ENCODE measurements at regions not wholly inside any gene's neighbourhood (a gene's known extent, or its start where the extent isn't known, plus 50 kb on each side); places are given as distances from the start of the nearest gene placed in this dataset.

- ChIA-PET POLR2A (no interaction called here), CTCF (no interaction called here)
- Mint-ChIP-seq H3K9me3 (ENCODE audit: insufficient read depth) (no peaks in the 10 kb centered on the region), H3K4me1 (ENCODE audit: low read depth) (no peaks in the 10 kb centered on the region), H3K27me3 (ENCODE audit: low read depth) (peaks cover 4% of the 10 kb centered on the region), H3K4me3 (no peak overlapping the region), H3K27ac (no peak overlapping the region), H3K36me3 (ENCODE audit: low read depth) (no peaks in the 10 kb centered on the region)
- DNase-seq (no peak), ATAC-seq (no peak)
Observed at GRCh38 chr20:23190557-23190956, 104.4 kb upstream of the CD93 start.

DNA sequence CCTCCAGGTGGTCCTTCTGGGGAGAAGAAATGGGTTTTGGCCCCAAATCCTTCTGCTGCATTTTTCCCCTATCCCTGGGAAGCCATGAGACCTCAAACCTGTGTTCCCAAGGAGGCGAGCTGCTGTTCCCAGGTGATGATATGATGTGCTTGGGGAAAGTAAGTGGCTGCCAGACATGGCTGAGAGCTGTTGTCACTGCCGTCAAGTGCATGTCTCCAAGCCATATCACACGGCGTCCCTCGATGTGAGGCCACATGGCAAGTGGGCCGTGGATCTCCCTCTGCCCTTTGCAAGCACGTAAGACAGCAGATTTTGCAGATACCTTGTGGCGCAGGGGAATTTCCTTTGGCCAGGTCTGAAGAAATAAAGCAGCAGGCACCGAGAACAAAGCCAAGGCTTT, 103.7 kb upstream of the CD93 start:
- no peak for DNase-seq
- no peaks in the 10 kb centered on the region for H3K36me3 Mint-ChIP-seq (ENCODE audit: low read depth)

DNA sequence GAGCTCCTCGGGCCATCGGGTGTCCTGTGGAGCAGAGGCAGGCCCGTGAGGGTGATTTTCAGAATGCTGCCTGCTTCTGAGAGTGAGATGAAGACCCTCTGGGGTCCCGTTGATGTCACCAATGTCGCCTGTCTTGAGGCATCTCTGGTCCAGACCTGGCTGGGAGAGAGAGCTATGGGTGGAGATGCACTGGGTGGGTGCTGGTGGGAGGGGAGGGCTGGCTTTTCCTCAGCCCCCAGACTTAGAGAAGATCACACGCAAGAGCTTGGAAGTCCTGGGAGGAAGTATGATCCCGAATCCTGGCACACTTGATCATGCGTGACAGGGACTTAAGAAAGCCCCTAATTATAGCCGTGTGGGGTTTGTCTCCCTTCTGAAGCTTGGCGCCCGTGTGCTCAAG, 103.2 kb upstream of the CD93 start:
- H3K27me3 Mint-ChIP-seq (ENCODE audit: low read depth) = peaks cover 3% of the 10 kb centered on the region
- no peak for DNase-seq
- no peak for ATAC-seq
- H3K9me3 Mint-ChIP-seq (ENCODE audit: insufficient read depth) = no peaks in the 10 kb centered on the region
- no peaks in the 10 kb centered on the region for H3K4me1 Mint-ChIP-seq (ENCODE audit: low read depth)
- CTCF ChIA-PET = no interaction called here
- H3K4me3 Mint-ChIP-seq = no peak overlapping the region
- POLR2A ChIA-PET = no interaction called here
- no peak overlapping the region for H3K27ac Mint-ChIP-seq
- H3K36me3 Mint-ChIP-seq (ENCODE audit: low read depth) = no peaks in the 10 kb centered on the region

More for the DNA sequence above, 103.7 kb upstream of the CD93 start:
- ChIA-PET CTCF (no interaction called here), POLR2A (no interaction called here)
- Mint-ChIP-seq H3K4me1 (ENCODE audit: low read depth) (no peaks in the 10 kb centered on the region), H3K27ac (no peak overlapping the region), H3K9me3 (ENCODE audit: insufficient read depth) (no peaks in the 10 kb centered on the region), H3K27me3 (ENCODE audit: low read depth) (peaks cover 3% of the 10 kb centered on the region), H3K4me3 (no peak overlapping the region)
- ATAC-seq = no peak

DNA sequence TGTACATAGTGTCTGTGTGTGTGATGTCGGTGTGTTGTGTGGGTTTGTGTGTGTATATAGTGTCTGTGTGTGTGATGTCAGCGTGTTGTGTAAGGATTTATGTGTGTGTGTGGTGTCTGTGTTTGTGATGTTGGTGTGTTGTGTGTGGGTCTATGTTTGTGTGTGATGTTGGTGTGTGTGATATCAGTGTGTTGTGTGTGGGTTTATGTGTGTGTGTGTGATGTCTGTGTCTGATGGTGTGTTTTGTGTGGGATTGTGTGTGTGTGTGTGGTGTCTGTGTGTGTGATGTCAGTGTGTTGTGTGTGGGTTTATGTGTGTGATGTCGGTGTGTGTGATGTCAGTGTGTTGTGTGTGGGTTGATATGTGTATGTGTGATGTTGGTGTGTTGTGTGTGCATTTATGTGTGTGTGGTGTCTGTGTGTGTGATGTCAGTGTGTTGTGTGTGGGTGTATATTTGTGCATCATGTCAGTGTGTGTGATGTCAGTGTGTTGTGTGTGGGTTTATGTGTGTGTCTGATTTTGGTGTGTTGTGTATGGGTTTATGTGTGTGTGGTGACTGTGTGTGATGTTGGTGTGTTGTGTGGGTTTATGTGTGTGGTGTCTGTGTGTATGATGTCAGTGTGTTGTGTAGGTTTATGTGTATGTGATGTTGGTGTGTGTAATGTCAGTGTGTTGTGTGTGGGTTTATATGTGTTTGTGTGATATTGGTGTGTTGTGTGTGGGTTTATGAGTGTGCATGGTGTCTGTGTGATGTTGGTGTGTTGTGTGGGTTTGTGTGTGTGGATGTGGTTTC, 102.4 kb upstream of the CD93 start:
- H3K36me3 Mint-ChIP-seq (ENCODE audit: low read depth) = no peaks in the 10 kb centered on the region
- ATAC-seq (no peak), DNase-seq (no peak)
- no peaks in the 10 kb centered on the region for H3K4me1 Mint-ChIP-seq (ENCODE audit: low read depth)
- POLR2A ChIA-PET = no interaction called here
- peaks cover 3% of the 10 kb centered on the region for H3K27me3 Mint-ChIP-seq (ENCODE audit: low read depth)
- no peak overlapping the region for H3K4me3 Mint-ChIP-seq
- CTCF ChIA-PET = no interaction called here
- no peak overlapping the region for H3K27ac Mint-ChIP-seq
- H3K9me3 Mint-ChIP-seq (ENCODE audit: insufficient read depth) = no peaks in the 10 kb centered on the region

GRCh38 chr20:23187751-23188150, 101.6 kb upstream of the CD93 start:
- ATAC-seq = no peak
- H3K4me3 Mint-ChIP-seq = no peak overlapping the region
- no peaks in the 10 kb centered on the region for H3K36me3 Mint-ChIP-seq (ENCODE audit: low read depth)
- no peak overlapping the region for H3K27ac Mint-ChIP-seq
- no peaks in the 10 kb centered on the region for H3K27me3 Mint-ChIP-seq (ENCODE audit: low read depth)
- no peaks in the 10 kb centered on the region for H3K9me3 Mint-ChIP-seq (ENCODE audit: insufficient read depth)
- DNase-seq = no peak
- CTCF ChIA-PET = no interaction called here
- POLR2A ChIA-PET = no interaction called here
- H3K4me1 Mint-ChIP-seq (ENCODE audit: low read depth) = no peaks in the 10 kb centered on the region

DNA sequence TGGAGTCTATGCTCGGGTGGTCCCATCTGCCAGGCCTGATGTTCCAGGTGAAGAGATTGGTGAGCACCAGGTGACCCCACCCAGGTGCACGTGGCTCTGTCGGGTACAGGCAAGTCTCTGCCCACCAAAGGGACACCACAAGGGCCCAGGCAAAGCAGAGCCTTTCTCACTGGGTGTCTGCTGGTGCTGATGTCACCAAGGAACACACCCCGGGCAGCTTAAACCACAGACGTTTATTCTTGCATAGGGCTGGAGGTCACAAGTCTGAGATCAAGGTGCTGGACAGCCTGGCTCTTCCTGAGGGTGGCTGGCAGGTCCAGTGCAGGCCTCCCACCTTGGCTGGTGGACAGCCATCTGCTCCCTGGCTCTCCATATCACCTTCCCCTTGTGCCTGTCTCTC, 100.7 kb upstream of the CD93 start:
- H3K9me3 Mint-ChIP-seq (ENCODE audit: insufficient read depth) = no peaks in the 10 kb centered on the region
- CTCF ChIA-PET = no interaction called here
- no peaks in the 10 kb centered on the region for H3K36me3 Mint-ChIP-seq (ENCODE audit: low read depth)
- DNase-seq (no peak), ATAC-seq (no peak)
- H3K27me3 Mint-ChIP-seq (ENCODE audit: low read depth) = no peaks in the 10 kb centered on the region
- no peak overlapping the region for H3K27ac Mint-ChIP-seq
- H3K4me3 Mint-ChIP-seq = no peak overlapping the region
- POLR2A ChIA-PET = no interaction called here
- H3K4me1 Mint-ChIP-seq (ENCODE audit: low read depth) = no peaks in the 10 kb centered on the region

DNA sequence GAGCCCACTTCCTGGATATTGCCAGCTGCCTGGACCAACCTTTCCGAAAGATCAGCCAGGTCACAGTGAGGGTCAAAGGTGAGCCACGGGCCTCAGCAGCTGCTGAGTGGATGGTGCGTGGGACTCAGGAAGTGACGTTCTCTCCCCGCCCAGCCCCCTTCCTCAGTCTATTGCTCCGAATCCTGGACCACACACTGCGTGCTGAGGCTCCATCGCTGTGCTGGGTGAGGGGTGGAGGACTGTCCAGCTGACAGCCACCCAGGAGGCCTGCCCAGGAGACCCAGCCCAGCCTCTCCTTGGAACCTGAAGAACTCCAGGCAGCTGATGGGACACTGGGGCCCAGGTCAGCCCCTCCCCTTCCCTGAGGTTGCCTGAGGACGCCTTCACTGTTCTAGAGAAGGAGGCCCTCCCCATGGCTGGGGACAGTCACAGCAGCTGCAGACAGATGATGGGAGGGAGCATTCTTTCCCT, 94.4 kb upstream of the CD93 start:
- Mint-ChIP-seq H3K4me1 (ENCODE audit: low read depth) (no peaks in the 10 kb centered on the region), H3K27me3 (ENCODE audit: low read depth) (peaks cover 5% of the 10 kb centered on the region), H3K9me3 (ENCODE audit: insufficient read depth) (no peaks in the 10 kb centered on the region), H3K36me3 (ENCODE audit: low read depth) (no peaks in the 10 kb centered on the region), H3K4me3 (no peak overlapping the region), H3K27ac (no peak overlapping the region)
- ChIA-PET CTCF (no interaction called here), POLR2A (no interaction called here)
- DNase-seq (no peak), ATAC-seq (no peak)

DNA sequence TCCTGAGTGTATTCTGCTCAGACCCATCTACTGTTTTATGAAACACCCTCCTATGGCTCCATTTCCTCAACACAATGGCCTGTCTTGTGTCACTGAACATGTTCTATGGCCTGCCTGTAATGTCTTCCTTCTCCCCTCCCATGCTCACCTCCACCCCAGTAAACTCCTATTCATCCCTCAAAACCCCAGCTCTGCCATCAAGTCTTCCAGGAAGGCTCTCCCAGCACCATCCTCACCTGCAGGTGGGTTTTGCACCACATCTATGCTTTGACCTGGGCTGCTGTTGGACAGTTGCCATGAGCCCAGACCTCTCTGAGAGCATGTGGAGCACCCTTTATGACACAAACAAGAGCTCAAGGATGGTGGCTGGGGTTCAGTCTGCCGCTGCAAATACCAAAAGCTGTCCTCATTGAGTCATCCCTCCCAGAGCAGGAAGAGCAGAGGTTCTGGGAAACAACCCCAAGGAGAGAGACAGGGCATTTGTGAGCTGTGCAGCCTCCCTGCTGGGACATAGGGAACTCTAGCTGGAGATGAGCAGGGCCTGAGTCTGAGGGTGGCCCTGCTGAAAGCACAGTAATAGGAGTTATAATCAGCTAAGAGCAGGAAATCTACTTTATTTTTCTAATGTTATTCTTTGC, 93.8 kb upstream of the CD93 start:
- no peak overlapping the region for H3K4me3 Mint-ChIP-seq
- no peaks in the 10 kb centered on the region for H3K9me3 Mint-ChIP-seq (ENCODE audit: insufficient read depth)
- H3K4me1 Mint-ChIP-seq (ENCODE audit: low read depth) = no peaks in the 10 kb centered on the region
- H3K27me3 Mint-ChIP-seq (ENCODE audit: low read depth) = peaks cover 5% of the 10 kb centered on the region
- POLR2A ChIA-PET = no interaction called here
- H3K36me3 Mint-ChIP-seq (ENCODE audit: low read depth) = no peaks in the 10 kb centered on the region
- H3K27ac Mint-ChIP-seq = no peak overlapping the region
- ATAC-seq (no peak), DNase-seq (no peak)
- CTCF ChIA-PET = interaction anchor here (1.1 kb wide), 1 partner anchor 37 kb away, joined by 3 read pairs; no protein-coding TSS in a partner anchor

DNA sequence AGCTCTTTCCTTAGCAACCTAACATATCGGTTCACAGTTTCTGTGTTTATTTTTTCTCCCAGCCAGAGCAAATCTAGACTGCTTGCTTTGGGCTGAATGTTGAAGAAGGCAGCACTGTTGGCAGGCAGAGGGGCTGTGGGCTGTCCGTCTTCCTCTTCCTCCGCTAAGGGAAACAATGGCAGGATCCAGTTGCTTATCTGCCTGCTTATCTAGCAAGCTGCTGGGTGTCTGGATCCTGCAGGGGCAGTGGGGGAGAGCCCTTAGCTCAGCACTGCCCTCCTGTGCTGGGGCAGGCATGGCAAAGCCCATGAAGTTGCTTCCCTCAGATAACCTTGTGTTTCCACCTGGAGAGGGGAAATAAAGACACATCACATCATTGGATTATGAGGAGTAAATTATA, 92.7 kb upstream of the CD93 start:
- DNase-seq (no peak), ATAC-seq (no peak)
- Mint-ChIP-seq H3K36me3 (ENCODE audit: low read depth) (no peaks in the 10 kb centered on the region), H3K4me1 (ENCODE audit: low read depth) (no peaks in the 10 kb centered on the region), H3K9me3 (ENCODE audit: insufficient read depth) (no peaks in the 10 kb centered on the region), H3K27ac (no peak overlapping the region), H3K4me3 (no peak overlapping the region), H3K27me3 (ENCODE audit: low read depth) (peaks cover 5% of the 10 kb centered on the region)
- ChIA-PET POLR2A (no interaction called here), CTCF (interaction anchor here (1.1 to 1.4 kb wide), 3 partner anchors 21 to 56 kb away, joined by 3 to 4 read pairs (median 3); no protein-coding TSS in a partner anchor)

DNA sequence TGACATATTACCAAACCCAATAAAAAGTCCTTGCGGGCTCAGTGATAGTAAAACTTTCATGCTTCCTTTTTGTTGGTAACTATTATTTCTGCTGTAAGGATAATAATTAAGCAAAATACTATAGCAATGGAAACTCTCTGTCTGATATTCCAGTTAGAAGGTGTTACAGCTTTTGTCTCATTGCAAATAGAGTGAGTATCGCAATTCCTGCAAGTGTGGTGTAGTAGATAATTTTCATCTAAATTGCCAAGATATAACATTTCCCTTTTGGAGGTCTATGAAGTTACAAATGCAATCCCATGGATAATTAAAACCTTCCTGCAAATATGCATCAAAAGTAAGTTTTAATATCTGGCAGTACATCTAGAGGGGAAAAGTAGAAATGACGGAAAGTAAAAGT, 88.7 kb upstream of the CD93 start:
- H3K27me3 Mint-ChIP-seq (ENCODE audit: low read depth) = peaks cover 13% of the 10 kb centered on the region
- no peaks in the 10 kb centered on the region for H3K36me3 Mint-ChIP-seq (ENCODE audit: low read depth)
- CTCF ChIA-PET = no interaction called here
- ATAC-seq = no peak
- H3K9me3 Mint-ChIP-seq (ENCODE audit: insufficient read depth) = no peaks in the 10 kb centered on the region
- H3K4me1 Mint-ChIP-seq (ENCODE audit: low read depth) = no peaks in the 10 kb centered on the region
- H3K4me3 Mint-ChIP-seq = no peak overlapping the region
- DNase-seq = no peak
- POLR2A ChIA-PET = no interaction called here
- no peak overlapping the region for H3K27ac Mint-ChIP-seq

- H3K27me3 Mint-ChIP-seq (ENCODE audit: low read depth) = peaks cover 3% of the 10 kb centered on the region
- H3K9me3 Mint-ChIP-seq (ENCODE audit: insufficient read depth) = no peaks in the 10 kb centered on the region
- H3K36me3 Mint-ChIP-seq (ENCODE audit: low read depth) = no peaks in the 10 kb centered on the region
- no peaks in the 10 kb centered on the region for H3K4me1 Mint-ChIP-seq (ENCODE audit: low read depth)
- ChIA-PET POLR2A (no interaction called here), CTCF (no interaction called here)
- H3K4me3 Mint-ChIP-seq = no peak overlapping the region
- no peak overlapping the region for H3K27ac Mint-ChIP-seq
- ATAC-seq = no peak
- no peak for DNase-seq
Observed at GRCh38 chr20:23167431-23167830, 81.3 kb upstream of the CD93 start.

GRCh38 chr20:23166563-23166962, 80.4 kb upstream of the CD93 start:
- Mint-ChIP-seq H3K4me3 (no peak overlapping the region), H3K9me3 (ENCODE audit: insufficient read depth) (no peaks in the 10 kb centered on the region), H3K27ac (no peak overlapping the region), H3K4me1 (ENCODE audit: low read depth) (peaks cover 3% of the 10 kb centered on the region), H3K27me3 (ENCODE audit: low read depth) (no peaks in the 10 kb centered on the region), H3K36me3 (ENCODE audit: low read depth) (no peaks in the 10 kb centered on the region)
- ChIA-PET POLR2A (no interaction called here), CTCF (no interaction called here)
- DNase-seq (no peak), ATAC-seq (no peak)

- Mint-ChIP-seq H3K4me1 (ENCODE audit: low read depth) (peaks cover 3% of the 10 kb centered on the region), H3K27me3 (ENCODE audit: low read depth) (no peaks in the 10 kb centered on the region), H3K9me3 (ENCODE audit: insufficient read depth) (no peaks in the 10 kb centered on the region), H3K4me3 (no peak overlapping the region), H3K27ac (no peak overlapping the region), H3K36me3 (ENCODE audit: low read depth) (no peaks in the 10 kb centered on the region)
- CTCF ChIA-PET = no interaction called here
- ATAC-seq (no peak), DNase-seq (no peak)
- POLR2A ChIA-PET = no interaction called here
Observed at GRCh38 chr20:23165964-23166363, 79.8 kb upstream of the CD93 start.

Measured in activated CD8-positive, alpha-beta T cell treated with anti-CD3 and anti-CD28 coated beads, Interleukin-2, amount 10 ng/mL, durations not matched to agents 7 days and 5 days (primary cell).